Stromal cell of bone marrow (primary cell): ENCODE measurements at regions not wholly inside any gene's neighbourhood (a gene's known extent, or its start where the extent isn't known, plus 50 kb on each side); places are given as distances from the start of the nearest gene placed in this dataset.

ENCODE experiments used
- DNase-seq: peaks from one replicate; pipeline ENCODE4 v3.0.0-alpha.2; 2012; ENCODE audit warnings: low read depth

GRCh38 chr18:38475686-38476085 is 910.1 kb upstream of the CELF4 start:
- no peak for DNase-seq

GRCh38 chr18:38473535-38473934 is 907.9 kb upstream of the CELF4 start:
- DNase-seq, result no peak

- DNase-seq, result no peak
Measured at GRCh38 chr18:38470421-38470820, 904.8 kb upstream of the CELF4 start.

- no peak for DNase-seq
Measured at GRCh38 chr18:38466426-38466825, 900.8 kb upstream of the CELF4 start.

- DNase-seq, result no peak
Measured at GRCh38 chr18:38464024-38464423, 898.4 kb upstream of the CELF4 start.

- DNase-seq, result no peak
Measured at GRCh38 chr18:38460657-38461056, 895.1 kb upstream of the CELF4 start.

- no peak for DNase-seq
Measured at GRCh38 chr18:38459131-38459994, 893.8 kb upstream of the CELF4 start.

GRCh38 chr18:38458698-38459097 is 893.1 kb upstream of the CELF4 start:
- no peak for DNase-seq

GRCh38 chr18:38456253-38456652 is 890.7 kb upstream of the CELF4 start:
- no peak for DNase-seq

- DNase-seq, result no peak
Measured at GRCh38 chr18:38454764-38455469, 889.3 kb upstream of the CELF4 start.

- DNase-seq, result no peak
Measured at GRCh38 chr18:38453880-38454279, 888.3 kb upstream of the CELF4 start.

- DNase-seq, result no peak
Measured at GRCh38 chr18:38450876-38451275, 885.3 kb upstream of the CELF4 start.

- DNase-seq, result no peak
Measured at GRCh38 chr18:38445804-38446145, 880.2 kb upstream of the CELF4 start.

GRCh38 chr18:38444971-38445803 is 879.6 kb upstream of the CELF4 start:
- no peak for DNase-seq

GRCh38 chr18:38427736-38428135 is 862.1 kb upstream of the CELF4 start:
- no peak for DNase-seq

- DNase-seq, result no peak
Measured at GRCh38 chr18:38427234-38427633, 861.6 kb upstream of the CELF4 start.

- DNase-seq, result no peak
Measured at GRCh38 chr18:38421872-38422615, 856.4 kb upstream of the CELF4 start.

GRCh38 chr18:38421021-38421420 is 855.4 kb upstream of the CELF4 start:
- no peak for DNase-seq

GRCh38 chr18:38420611-38421010 is 855.0 kb upstream of the CELF4 start:
- DNase-seq, result no peak

- DNase-seq, result no peak
Measured at GRCh38 chr18:38415811-38416210, 850.2 kb upstream of the CELF4 start.

- no peak for DNase-seq
Measured at GRCh38 chr18:38413193-38413592, 847.6 kb upstream of the CELF4 start.

- no peak for DNase-seq
Measured at GRCh38 chr18:38406607-38407006, 841.0 kb upstream of the CELF4 start.
